Activated T-helper 2 cell treated with anti-CD3 and anti-CD28 coated beads, Interferon-gamma antibody, Interleukin-2, Interleukin-4, amounts not matched to agents 10 μg/mL and 5 μg/mL and 100 μg/mL, durations not matched to agents 14 hours and 24 hours and 36 hours (primary cell): ENCODE measurements at regions not wholly inside any gene's neighbourhood (a gene's known extent, or its start where the extent isn't known, plus 50 kb on each side); places are given as distances from the start of the nearest gene placed in this dataset.

ENCODE experiments used
- DNase-seq: peaks from one replicate; pipeline ENCODE4 v3.0.0; 2021; ENCODE audit warnings: low spot score
- H3K27ac Mint-ChIP-seq: one replicate; pipeline ENCODE4 v1.8.0; 2021; ENCODE audit warnings: mixed read lengths
- H3K27me3 Mint-ChIP-seq: one replicate; pipeline ENCODE4 v1.8.0; 2021; ENCODE audit warnings: low read depth, mixed read lengths
- H3K36me3 Mint-ChIP-seq: one replicate; pipeline ENCODE4 v1.8.0; 2021; ENCODE audit warnings: low read depth, mixed read lengths
- H3K4me1 Mint-ChIP-seq: one replicate; pipeline ENCODE4 v1.8.0; 2021; ENCODE audit warnings: low read depth, mixed read lengths
- H3K4me3 Mint-ChIP-seq: one replicate; pipeline ENCODE4 v1.8.0; 2021; ENCODE audit warnings: low read depth, mild to moderate bottlenecking, moderate library complexity, mixed read lengths
- H3K9me3 Mint-ChIP-seq: one replicate; pipeline ENCODE4 v1.8.0; 2021; ENCODE audit warnings: mixed read lengths
- intact Hi-C: fragments of 100-400 bp; cut with micrococcal nuclease; formaldehyde crosslinking; loops from one replicate; pipeline ENCODE4 v1.15.1; 2023

- no peak overlapping the region for H3K27ac Mint-ChIP-seq
- DNase-seq: no peak
- H3K4me1 Mint-ChIP-seq: no peaks in the 10 kb centered on the region
- no peak overlapping the region for H3K4me3 Mint-ChIP-seq
- intact Hi-C loops: no loop called here
- no peaks in the 10 kb centered on the region for H3K36me3 Mint-ChIP-seq
- no peaks in the 10 kb centered on the region for H3K27me3 Mint-ChIP-seq
- no peaks in the 10 kb centered on the region for H3K9me3 Mint-ChIP-seq
Observed at GRCh38 chr2:120999377-121000097, 263.9 kb downstream of the GLI2 start.

- Mint-ChIP-seq H3K27ac (no peak overlapping the region), H3K27me3 (no peaks in the 10 kb centered on the region), H3K4me1 (no peaks in the 10 kb centered on the region), H3K9me3 (no peaks in the 10 kb centered on the region), H3K4me3 (no peak overlapping the region), H3K36me3 (no peaks in the 10 kb centered on the region)
- peak; percentile 0 for DNase-seq
- intact Hi-C loops: no loop called here
Observed at GRCh38 chr2:121000804-121001203, 265.1 kb downstream of the GLI2 start.

- Mint-ChIP-seq H3K9me3 (no peaks in the 10 kb centered on the region), H3K4me1 (no peaks in the 10 kb centered on the region), H3K27me3 (no peaks in the 10 kb centered on the region), H3K36me3 (no peaks in the 10 kb centered on the region), H3K4me3 (no peak overlapping the region), H3K27ac (no peak overlapping the region)
- intact Hi-C loops: no loop called here
- DNase-seq: no peak
Observed at GRCh38 chr2:121001641-121002040, 266.0 kb downstream of the GLI2 start.

- Mint-ChIP-seq H3K9me3 (no peaks in the 10 kb centered on the region), H3K4me3 (no peak overlapping the region), H3K4me1 (no peaks in the 10 kb centered on the region), H3K27me3 (no peaks in the 10 kb centered on the region), H3K27ac (no peak overlapping the region), H3K36me3 (no peaks in the 10 kb centered on the region)
- DNase-seq: no peak
- intact Hi-C loops: no loop called here
Observed at GRCh38 chr2:121002597-121002996, 266.9 kb downstream of the GLI2 start.

- intact Hi-C loops: no loop called here
- Mint-ChIP-seq H3K4me1 (no peaks in the 10 kb centered on the region), H3K36me3 (no peaks in the 10 kb centered on the region)
Observed at GRCh38 chr2:121003391-121003790, 267.7 kb downstream of the GLI2 start.

GRCh38 chr2:121004359-121004758 lies 268.7 kb downstream of the GLI2 start:
- H3K27me3 Mint-ChIP-seq: no peaks in the 10 kb centered on the region
- no peak overlapping the region for H3K27ac Mint-ChIP-seq
- no peaks in the 10 kb centered on the region for H3K9me3 Mint-ChIP-seq
- intact Hi-C loops: no loop called here
- no peaks in the 10 kb centered on the region for H3K4me1 Mint-ChIP-seq
- peak; percentile 0 for DNase-seq
- no peaks in the 10 kb centered on the region for H3K36me3 Mint-ChIP-seq
- no peak overlapping the region for H3K4me3 Mint-ChIP-seq

More at GRCh38 chr2:121003391-121003790, 267.7 kb downstream of the GLI2 start:
- no peak overlapping the region for H3K27ac Mint-ChIP-seq
- no peaks in the 10 kb centered on the region for H3K27me3 Mint-ChIP-seq
- no peak overlapping the region for H3K4me3 Mint-ChIP-seq
- no peaks in the 10 kb centered on the region for H3K9me3 Mint-ChIP-seq
- no peak for DNase-seq

- Mint-ChIP-seq H3K4me3 (no peak overlapping the region), H3K27ac (no peak overlapping the region)
- intact Hi-C loops: no loop called here
Observed at GRCh38 chr2:121004950-121005349, 269.3 kb downstream of the GLI2 start.

GRCh38 chr2:121005453-121005852 lies 269.8 kb downstream of the GLI2 start:
- intact Hi-C loops: no loop called here
- Mint-ChIP-seq H3K4me3 (no peak overlapping the region), H3K27me3 (no peaks in the 10 kb centered on the region), H3K4me1 (no peaks in the 10 kb centered on the region), H3K27ac (no peak overlapping the region), H3K9me3 (no peaks in the 10 kb centered on the region), H3K36me3 (no peaks in the 10 kb centered on the region)
- peak; percentile 1 for DNase-seq

More at GRCh38 chr2:121004950-121005349, 269.3 kb downstream of the GLI2 start:
- DNase-seq: no peak
- Mint-ChIP-seq H3K9me3 (no peaks in the 10 kb centered on the region), H3K27me3 (no peaks in the 10 kb centered on the region), H3K36me3 (no peaks in the 10 kb centered on the region), H3K4me1 (no peaks in the 10 kb centered on the region)

GRCh38 chr2:121006743-121007489 lies 271.2 kb downstream of the GLI2 start:
- H3K27me3 Mint-ChIP-seq: no peaks in the 10 kb centered on the region
- no peak overlapping the region for H3K27ac Mint-ChIP-seq
- H3K4me3 Mint-ChIP-seq: no peak overlapping the region
- no peaks in the 10 kb centered on the region for H3K36me3 Mint-ChIP-seq
- H3K9me3 Mint-ChIP-seq: no peaks in the 10 kb centered on the region
- H3K4me1 Mint-ChIP-seq: no peaks in the 10 kb centered on the region
- DNase-seq: no peak
- intact Hi-C loops: no loop called here

GRCh38 chr2:121007490-121007853 lies 271.8 kb downstream of the GLI2 start:
- DNase-seq: no peak
- H3K27ac Mint-ChIP-seq: no peak overlapping the region
- H3K4me1 Mint-ChIP-seq: no peaks in the 10 kb centered on the region
- no peaks in the 10 kb centered on the region for H3K27me3 Mint-ChIP-seq
- H3K36me3 Mint-ChIP-seq: no peaks in the 10 kb centered on the region
- no peak overlapping the region for H3K4me3 Mint-ChIP-seq
- no peaks in the 10 kb centered on the region for H3K9me3 Mint-ChIP-seq
- intact Hi-C loops: no loop called here

- peak; percentile 4 for DNase-seq
- Mint-ChIP-seq H3K27me3 (no peaks in the 10 kb centered on the region), H3K9me3 (no peaks in the 10 kb centered on the region), H3K36me3 (no peaks in the 10 kb centered on the region), H3K4me1 (no peaks in the 10 kb centered on the region), H3K4me3 (no peak overlapping the region), H3K27ac (no peak overlapping the region)
- intact Hi-C loops: no loop called here
Observed at GRCh38 chr2:121008975-121009374, 273.3 kb downstream of the GLI2 start.

GRCh38 chr2:121010998-121011397 lies 274.0 kb downstream of the TFCP2L1 start:
- no peak overlapping the region for H3K4me3 Mint-ChIP-seq
- intact Hi-C loops: no loop called here
- no peaks in the 10 kb centered on the region for H3K9me3 Mint-ChIP-seq

GRCh38 chr2:121014876-121015275 lies 270.1 kb downstream of the TFCP2L1 start:
- Mint-ChIP-seq H3K36me3 (no peaks in the 10 kb centered on the region), H3K4me1 (no peaks in the 10 kb centered on the region), H3K4me3 (no peak overlapping the region), H3K27me3 (no peaks in the 10 kb centered on the region), H3K27ac (no peak overlapping the region), H3K9me3 (no peaks in the 10 kb centered on the region)
- intact Hi-C loops: no loop called here
- DNase-seq: no peak

More at GRCh38 chr2:121010998-121011397, 274.0 kb downstream of the TFCP2L1 start:
- no peak for DNase-seq
- Mint-ChIP-seq H3K27ac (no peak overlapping the region), H3K4me1 (no peaks in the 10 kb centered on the region), H3K36me3 (no peaks in the 10 kb centered on the region), H3K27me3 (no peaks in the 10 kb centered on the region)
